Esophagus (tissue), 2 donors: ENCODE measurements at regions not wholly inside any gene's neighbourhood (a gene's known extent, or its start where the extent isn't known, plus 50 kb on each side); places are given as distances from the start of the nearest gene placed in this dataset.
A peak's percentile ranks its signal among the peaks of the same experiment; 100 is the strongest.
"Not testable (repeated sequence)": the region's sequence is repeated elsewhere in the genome, so short reads cannot be mapped to it uniquely, and the experiment has no call there.

Experiments
- H3K27ac ChIP-seq, 2 donors: one replicate each; pipeline ENCODE4 v1.5.1; 2013; ENCODE audit warnings: low read depth in 2 of 2, mild to moderate bottlenecking in 2 of 2, inconsistent platforms in 1 of 2, low read length in 1 of 2, moderate library complexity in 1 of 2
- H3K27me3 ChIP-seq, 2 donors: one replicate each; pipeline ENCODE4 v1.6.1; 2013; ENCODE audit warnings: low read length in 2 of 2, control low read depth in 1 of 2, mild to moderate bottlenecking in 1 of 2; ENCODE audit not compliant: insufficient read depth in 2 of 2, control insufficient read depth in 1 of 2
- H3K36me3 ChIP-seq, 2 donors: one replicate each; pipeline ENCODE4 v1.6.1; 2013; ENCODE audit warnings: low read length in 1 of 2; ENCODE audit not compliant: control insufficient read depth in 2 of 2, insufficient read depth in 2 of 2
- H3K4me1 ChIP-seq, 2 donors: one replicate each; pipeline ENCODE4 v1.6.1; 2013; ENCODE audit warnings: low read length in 1 of 2; ENCODE audit not compliant: control insufficient read depth in 2 of 2, insufficient read depth in 2 of 2
- H3K4me3 ChIP-seq, 2 donors: one replicate each; pipeline ENCODE4 v1.5.1; 2013; ENCODE audit warnings: low read length in 2 of 2, mild to moderate bottlenecking in 2 of 2, low read depth in 1 of 2, moderate library complexity in 1 of 2
- H3K9me3 ChIP-seq, 2 donors: one replicate each; pipeline ENCODE4 v1.6.1; 2013; ENCODE audit warnings: mild to moderate bottlenecking in 2 of 2, low read depth in 1 of 2, low read length in 1 of 2, moderate library complexity in 1 of 2; ENCODE audit not compliant: control insufficient read depth in 2 of 2, insufficient read depth in 1 of 2
- WGBS, 2 donors: extraction: QIAGEN DNeasy Blood & Tissue Kit; methylation state at CpG; one replicate each; pipeline ENCODE4 v1.1.7; 2013; 5-methylcytosine and 5-hydroxymethylcytosine counted together
- donor health status: healthy with polysubstance abuse.
- donor health status: Bipolar disorder and iron deficiency.

DNA sequence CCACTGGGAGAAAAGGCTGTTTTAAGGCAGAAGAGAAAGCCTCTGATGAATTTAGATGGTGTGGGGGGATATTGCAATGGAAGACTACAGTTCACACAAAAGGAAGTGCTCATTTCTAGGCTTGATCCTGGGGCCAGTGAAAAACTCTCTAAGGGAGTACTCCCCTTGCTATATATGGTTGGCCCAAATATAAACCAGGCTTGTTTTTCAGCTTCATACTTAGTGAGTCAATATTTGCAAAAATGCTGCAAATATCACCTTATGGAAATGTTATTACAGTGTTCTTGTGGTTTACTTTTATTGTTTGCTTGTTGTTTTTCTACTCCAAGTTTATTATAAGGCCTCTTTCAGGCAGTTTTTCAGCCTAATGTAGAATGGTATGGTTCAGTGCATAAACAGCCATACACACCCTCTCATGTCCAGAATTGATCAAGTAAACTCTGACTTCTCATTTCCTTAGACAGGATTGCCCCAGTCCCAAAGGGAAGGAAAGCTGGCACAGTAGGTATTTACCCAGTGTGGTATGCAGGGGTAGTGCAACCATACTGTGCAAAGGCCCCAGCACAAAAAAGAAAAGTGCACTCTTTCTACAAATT lies 115.1 kb downstream of the FEM1C start:
- peaks cover 0 to 3% of the 10 kb centered on the region in 2 donors for H3K4me1 ChIP-seq
- no peak overlapping the region for H3K27ac ChIP-seq
- no peaks in the 10 kb centered on the region for H3K27me3 ChIP-seq
- H3K36me3 ChIP-seq = no peaks in the 10 kb centered on the region
- no peak overlapping the region for H3K4me3 ChIP-seq
- no peaks in the 10 kb centered on the region for H3K9me3 ChIP-seq

DNA sequence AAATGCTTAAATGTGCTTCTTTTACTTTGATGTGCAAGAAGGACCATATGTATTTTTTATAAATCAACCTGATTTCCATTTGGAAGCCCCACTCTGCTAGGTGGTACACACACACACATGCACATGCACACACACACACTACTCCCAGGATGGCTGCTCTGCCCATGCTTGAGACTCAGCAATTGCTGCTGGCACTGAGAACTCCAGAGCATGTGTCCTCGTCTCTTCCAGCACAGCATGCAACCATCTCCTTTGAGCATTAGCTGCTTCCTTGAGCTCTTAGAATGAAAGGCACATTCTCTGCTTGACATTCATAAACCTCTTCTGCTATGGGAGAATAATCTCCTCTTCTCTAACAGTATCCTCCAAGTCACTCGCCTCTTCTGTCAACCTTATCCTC lies 115.9 kb downstream of the FEM1C start:
- H3K9me3 ChIP-seq = no peaks in the 10 kb centered on the region
- H3K36me3 ChIP-seq = no peaks in the 10 kb centered on the region
- H3K4me1 ChIP-seq = peaks cover 0 to 3% of the 10 kb centered on the region in 2 donors
- 82 to 93% methylated on average over 2 of the region's 2 CpGs for WGBS, 2 donors
- H3K4me3 ChIP-seq = no peak overlapping the region
- no peaks in the 10 kb centered on the region for H3K27me3 ChIP-seq
- H3K27ac ChIP-seq = no peak overlapping the region

DNA sequence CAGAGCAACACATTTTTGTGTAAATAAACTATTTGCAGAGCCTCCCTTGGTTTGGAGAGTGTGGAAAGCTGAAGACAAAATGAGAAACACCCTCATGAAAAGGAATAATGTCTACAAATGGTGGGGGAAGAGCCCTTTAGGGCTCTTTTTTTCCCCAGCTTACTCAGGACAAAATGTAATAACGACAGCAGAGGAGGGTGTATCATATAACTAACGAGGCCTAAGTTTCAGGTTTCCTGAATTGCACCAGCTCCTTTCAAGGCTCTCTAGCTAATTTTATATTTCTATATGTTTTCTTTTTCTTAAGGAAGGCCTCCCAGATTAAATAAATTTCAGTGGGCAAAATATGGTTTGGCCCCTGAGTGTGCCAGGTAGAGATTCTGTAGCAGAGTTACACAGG lies 116.3 kb downstream of the FEM1C start:
- Histone ChIP-seq H3K4me1 (peaks cover 0 to 6% of the 10 kb centered on the region in 2 donors), H3K4me3 (no peak overlapping the region), H3K36me3 (no peaks in the 10 kb centered on the region), H3K9me3 (no peaks in the 10 kb centered on the region), H3K27me3 (no peaks in the 10 kb centered on the region), H3K27ac (no peak overlapping the region)
- 85 to 92% methylated on average over 2 of the region's 2 CpGs for WGBS, 2 donors

DNA sequence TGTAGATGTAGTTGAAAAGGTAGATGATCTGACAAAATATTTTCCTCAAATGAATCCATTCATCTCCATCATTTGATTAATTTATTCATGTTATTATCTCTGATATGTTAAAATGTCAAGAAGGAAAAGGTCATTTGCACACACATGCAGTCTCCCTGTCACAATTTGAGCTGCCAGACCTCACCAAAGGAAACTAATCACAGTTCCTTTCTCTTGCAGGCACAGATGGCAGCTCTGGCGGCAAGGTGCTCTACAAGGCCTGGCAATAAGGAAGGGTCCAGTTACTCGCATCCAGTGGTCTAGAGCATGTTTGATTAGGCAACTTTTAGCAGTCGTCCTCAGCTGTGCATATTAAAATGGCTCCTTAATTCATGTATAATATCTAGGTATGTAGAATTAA lies 120.1 kb downstream of the FEM1C start:
- Histone ChIP-seq H3K36me3 (no peaks in the 10 kb centered on the region), H3K4me1 (peaks cover 0 to 3% of the 10 kb centered on the region in 2 donors), H3K27ac (no peak overlapping the region), H3K27me3 (no peaks in the 10 kb centered on the region), H3K4me3 (no peak overlapping the region), H3K9me3 (no peaks in the 10 kb centered on the region)
- WGBS, 2 donors = 90 to 95% methylated on average over 3 of the region's 3 CpGs

DNA sequence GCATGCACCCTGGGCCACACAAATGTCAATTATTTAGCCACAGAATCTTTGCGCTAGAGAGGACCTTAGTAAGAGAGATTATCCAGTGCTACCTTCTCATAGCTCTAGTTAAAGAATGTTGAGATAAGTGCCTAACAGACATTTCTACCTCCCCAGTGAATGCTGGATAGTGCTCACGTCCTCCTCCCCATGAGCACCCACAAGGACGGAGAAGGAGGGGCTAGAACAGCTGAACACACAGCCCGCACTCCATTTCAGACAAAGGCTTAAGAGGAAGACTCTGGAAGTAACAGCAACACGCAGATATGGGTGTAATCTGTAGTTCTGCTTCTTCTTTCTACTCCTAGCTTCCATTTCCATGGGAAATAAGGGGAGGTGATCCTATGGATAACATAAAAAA lies 120.5 kb downstream of the FEM1C start:
- no peaks in the 10 kb centered on the region for H3K9me3 ChIP-seq
- no peaks in the 10 kb centered on the region for H3K36me3 ChIP-seq
- peak overlapping the region in 1 of 2 donors; percentile 59 for H3K27ac ChIP-seq
- H3K27me3 ChIP-seq = no peaks in the 10 kb centered on the region
- 76 to 84% methylated on average over 5 of the region's 5 CpGs for WGBS, 2 donors
- H3K4me3 ChIP-seq = no peak overlapping the region
- H3K4me1 ChIP-seq = peaks cover 0 to 3% of the 10 kb centered on the region in 2 donors

DNA sequence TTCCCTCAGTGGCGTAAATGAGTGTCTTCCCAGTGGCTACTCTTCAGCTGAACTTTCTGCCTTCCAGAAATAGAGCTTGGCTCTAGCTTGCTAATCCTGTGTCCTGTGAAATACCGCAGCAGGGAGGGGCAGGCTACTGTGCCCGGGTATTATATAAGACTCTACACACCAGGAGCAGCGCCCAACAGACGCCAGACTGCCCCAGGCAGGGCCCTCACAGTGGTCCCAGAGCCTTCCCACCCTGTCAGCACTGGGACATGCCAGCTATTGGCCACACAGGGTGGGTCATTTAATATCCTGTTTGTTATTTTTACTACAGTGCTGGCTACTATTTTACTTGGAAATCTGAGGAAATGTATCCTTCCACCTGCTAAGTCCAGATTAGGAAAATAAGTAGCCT lies 121.0 kb downstream of the FEM1C start:
- Histone ChIP-seq H3K27me3 (no peaks in the 10 kb centered on the region), H3K27ac (peak overlapping the region; percentile 59 to 65), H3K9me3 (no peaks in the 10 kb centered on the region), H3K4me1 (peaks cover 0 to 3% of the 10 kb centered on the region in 2 donors), H3K4me3 (no peak overlapping the region), H3K36me3 (no peaks in the 10 kb centered on the region)
- WGBS, 2 donors = 30 to 42% methylated on average over 5 of the region's 5 CpGs

DNA sequence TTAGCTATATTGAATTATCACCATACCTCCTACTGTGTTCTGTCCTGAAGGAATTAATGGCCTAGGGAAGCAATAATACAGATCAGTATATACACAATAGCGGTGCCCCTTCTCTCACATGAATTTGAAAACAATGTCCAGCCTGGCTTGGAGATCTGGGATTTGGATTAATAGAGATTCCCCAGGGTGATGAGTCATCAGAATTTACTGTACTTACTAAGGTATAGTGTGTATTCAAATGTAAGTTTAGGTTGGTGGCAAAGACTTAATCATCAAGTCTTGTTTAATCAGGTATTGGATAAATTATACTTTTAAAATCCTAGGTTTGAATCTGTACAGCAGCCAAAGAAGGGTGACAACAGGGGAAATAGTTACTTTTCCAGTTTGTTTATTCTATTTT lies 121.5 kb downstream of the FEM1C start:
- Histone ChIP-seq H3K4me1 (peaks cover 0 to 3% of the 10 kb centered on the region in 2 donors), H3K36me3 (no peaks in the 10 kb centered on the region), H3K4me3 (no peak overlapping the region), H3K27ac (peak overlapping the region in 1 of 2 donors; percentile 65), H3K9me3 (no peaks in the 10 kb centered on the region), H3K27me3 (no peaks in the 10 kb centered on the region)
- WGBS, 2 donors = 46 to 65% methylated on average over 1 of the region's 1 CpG

DNA sequence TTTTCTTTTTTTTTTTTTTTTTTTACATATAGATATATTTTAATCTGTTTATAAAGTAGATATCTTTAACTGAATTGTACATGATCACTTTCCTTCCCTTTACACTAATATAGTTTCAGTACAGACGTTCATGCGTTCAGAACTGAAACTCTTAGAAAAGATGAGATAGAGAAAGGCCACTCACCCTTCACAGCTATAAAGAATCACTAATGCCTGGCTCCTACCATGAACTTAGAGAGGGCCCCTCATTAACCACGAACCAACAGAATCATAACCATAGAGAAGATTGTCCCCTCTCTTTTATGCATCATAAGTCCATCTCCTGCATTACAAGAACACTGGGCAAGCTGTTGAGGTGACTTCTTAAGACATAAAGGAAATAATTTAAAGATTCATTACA lies 123.8 kb downstream of the FEM1C start:
- H3K4me1 ChIP-seq, H3K27me3 ChIP-seq, H3K27ac ChIP-seq, H3K4me3 ChIP-seq, H3K36me3 ChIP-seq, H3K9me3 ChIP-seq: not testable (repeated sequence)
- no CpG with 5 or more reads among the region's 3 CpGs for WGBS, 2 donors

DNA sequence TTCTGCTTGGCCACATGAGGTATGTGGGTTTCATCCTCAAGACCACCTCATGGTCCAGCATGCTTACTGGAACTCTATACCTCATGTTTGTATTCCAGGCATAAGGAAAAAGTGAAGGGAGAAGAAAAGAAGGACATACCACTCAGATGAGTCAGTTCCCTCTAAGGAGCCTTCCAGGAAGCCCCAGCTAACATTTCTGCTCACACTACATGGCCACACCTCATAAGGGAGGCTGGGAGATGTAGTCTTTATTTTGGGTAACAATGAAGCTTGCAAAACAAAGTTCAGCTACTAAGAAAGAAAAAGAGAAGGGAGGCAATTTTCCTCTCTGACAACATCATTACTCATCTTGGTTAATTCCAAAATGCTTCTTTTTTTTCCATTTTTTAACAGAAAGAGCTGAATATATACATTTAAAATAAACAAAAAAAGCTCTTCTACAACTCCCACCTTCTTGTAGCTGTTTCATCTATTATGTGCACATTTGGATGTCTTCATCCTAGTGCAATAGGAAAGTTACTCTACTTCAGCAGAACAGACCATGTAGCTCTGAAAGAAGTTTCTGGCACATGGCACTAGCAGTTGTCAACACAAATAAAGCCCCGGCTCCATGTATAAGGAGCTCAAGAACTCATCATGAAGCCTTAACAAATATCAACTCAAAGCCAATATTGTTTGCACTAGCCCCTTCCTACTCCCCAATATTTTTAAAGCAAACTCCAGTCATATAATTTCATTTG lies 123.6 kb upstream of the CCDC112 start:
- H3K4me1 ChIP-seq = peaks cover 0 to 4% of the 10 kb centered on the region in 2 donors
- H3K27ac ChIP-seq = no peak overlapping the region
- no peaks in the 10 kb centered on the region for H3K36me3 ChIP-seq
- 46 to 52% methylated on average over 1 of the region's 1 CpG for WGBS, 2 donors
- no peak overlapping the region for H3K4me3 ChIP-seq
- no peaks in the 10 kb centered on the region for H3K27me3 ChIP-seq
- H3K9me3 ChIP-seq = no peaks in the 10 kb centered on the region

DNA sequence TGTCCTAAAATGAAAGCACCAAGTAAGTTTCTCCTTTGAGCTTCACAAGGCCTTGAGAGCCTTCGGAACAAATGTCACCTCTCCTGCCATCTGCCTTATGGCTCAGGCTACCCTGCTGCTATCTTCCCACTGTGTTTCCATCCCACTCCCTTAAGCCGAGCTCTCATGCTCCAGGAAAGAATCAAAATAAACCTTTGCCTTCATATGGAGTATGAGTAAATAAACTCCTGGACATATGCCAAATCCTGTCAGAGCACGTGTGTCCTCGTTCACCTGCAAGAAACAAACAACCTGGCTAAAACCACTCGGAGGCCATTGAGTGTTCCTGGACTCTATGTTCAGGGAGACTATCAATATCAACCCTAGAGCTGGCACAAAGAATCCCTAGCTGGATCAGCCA lies 122.3 kb upstream of the CCDC112 start:
- H3K27ac ChIP-seq = no peak overlapping the region
- no peak overlapping the region for H3K4me3 ChIP-seq
- no peaks in the 10 kb centered on the region for H3K27me3 ChIP-seq
- no peaks in the 10 kb centered on the region for H3K36me3 ChIP-seq
- H3K4me1 ChIP-seq = peaks cover 0 to 8% of the 10 kb centered on the region in 2 donors
- H3K9me3 ChIP-seq = no peaks in the 10 kb centered on the region
- 54 to 57% methylated on average over 5 of the region's 5 CpGs for WGBS, 2 donors
